Lower lobe of right lung (tissue), 2 donors: ENCODE measurements at regions not wholly inside any gene's neighbourhood (a gene's known extent, or its start where the extent isn't known, plus 50 kb on each side); places are given as distances from the start of the nearest gene placed in this dataset.

Experiments
- ATAC-seq, 2 donors: fragments of 200-7000 bp; cut with Tn5 transposase; one replicate each; pipeline ENCODE4 v1.9.1; 2020 to 2022; ENCODE audit warnings: mild to moderate bottlenecking in 2 of 2, moderate library complexity in 2 of 2
- DNase-seq: peaks from one replicate; pipeline ENCODE4 v3.0.0-alpha.2; 2020
- H3K27ac ChIP-seq: fragments of 200-600 bp; one replicate; pipeline ENCODE4 v1.8.0; 2022
- H3K27me3 ChIP-seq: fragments of 200-600 bp; one replicate; pipeline ENCODE4 v1.8.0; 2022; ENCODE audit warnings: low read depth
- H3K36me3 ChIP-seq: fragments of 200-600 bp; one replicate; pipeline ENCODE4 v1.8.0; 2022; ENCODE audit warnings: mild to moderate bottlenecking
- H3K4me1 ChIP-seq: fragments of 200-600 bp; one replicate; pipeline ENCODE4 v1.8.0; 2022
- H3K4me3 ChIP-seq: fragments of 200-600 bp; one replicate; pipeline ENCODE4 v1.8.0; 2022; ENCODE audit warnings: mild to moderate bottlenecking
- H3K9me3 ChIP-seq: fragments of 200-600 bp; one replicate; pipeline ENCODE4 v1.8.0; 2022
- intact Hi-C: fragments of 100-400 bp; cut with DNase I; formaldehyde crosslinking; loops from one replicate; pipeline ENCODE4 v1.11.0; 2022
- TF ChIP-seq, protein P1 (sequence below): fragments of 200-600 bp; IDR thresholded peaks from one replicate; pipeline ENCODE4 v1.8.0; 2022; ENCODE audit warnings: antibody characterized with exemption, mild to moderate bottlenecking
- donor health status: DM: no; HTN: yes; CAD: no; lungs with severe emphysema.

GRCh38 chr10:128928231-128928836 is 538.7 kb upstream of the MGMT start:
- Histone ChIP-seq H3K9me3 (no peaks in the 10 kb centered on the region), H3K4me3 (no peak overlapping the region), H3K27me3 (no peaks in the 10 kb centered on the region), H3K36me3 (no peaks in the 10 kb centered on the region), H3K27ac (no peak overlapping the region), H3K4me1 (peaks cover 5% of the 10 kb centered on the region)
- no peak for ATAC-seq
- intact Hi-C loops = no loop called here
- TF ChIP-seq, protein P1, sequence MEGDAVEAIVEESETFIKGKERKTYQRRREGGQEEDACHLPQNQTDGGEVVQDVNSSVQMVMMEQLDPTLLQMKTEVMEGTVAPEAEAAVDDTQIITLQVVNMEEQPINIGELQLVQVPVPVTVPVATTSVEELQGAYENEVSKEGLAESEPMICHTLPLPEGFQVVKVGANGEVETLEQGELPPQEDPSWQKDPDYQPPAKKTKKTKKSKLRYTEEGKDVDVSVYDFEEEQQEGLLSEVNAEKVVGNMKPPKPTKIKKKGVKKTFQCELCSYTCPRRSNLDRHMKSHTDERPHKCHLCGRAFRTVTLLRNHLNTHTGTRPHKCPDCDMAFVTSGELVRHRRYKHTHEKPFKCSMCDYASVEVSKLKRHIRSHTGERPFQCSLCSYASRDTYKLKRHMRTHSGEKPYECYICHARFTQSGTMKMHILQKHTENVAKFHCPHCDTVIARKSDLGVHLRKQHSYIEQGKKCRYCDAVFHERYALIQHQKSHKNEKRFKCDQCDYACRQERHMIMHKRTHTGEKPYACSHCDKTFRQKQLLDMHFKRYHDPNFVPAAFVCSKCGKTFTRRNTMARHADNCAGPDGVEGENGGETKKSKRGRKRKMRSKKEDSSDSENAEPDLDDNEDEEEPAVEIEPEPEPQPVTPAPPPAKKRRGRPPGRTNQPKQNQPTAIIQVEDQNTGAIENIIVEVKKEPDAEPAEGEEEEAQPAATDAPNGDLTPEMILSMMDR = no peak
- DNase-seq = no peak

DNA sequence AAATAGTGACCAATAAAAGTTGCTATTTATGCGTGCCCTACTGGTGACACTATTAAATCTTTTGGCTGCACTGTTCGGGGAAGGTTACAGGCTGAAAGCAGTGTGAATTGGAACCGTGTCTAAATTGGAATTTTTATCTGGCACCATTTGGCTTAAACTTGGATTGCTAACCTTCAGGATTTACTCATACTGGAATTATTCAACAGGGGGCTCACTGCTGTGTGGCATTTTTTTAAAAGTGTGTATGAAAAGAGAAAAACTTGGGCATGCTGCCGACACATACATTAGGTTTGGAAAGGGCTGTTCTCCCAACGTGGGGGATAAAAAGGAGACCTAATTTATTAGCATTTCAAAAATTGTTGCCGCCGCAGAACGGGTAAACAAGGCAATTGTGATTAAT is 537.9 kb upstream of the MGMT start:
- ATAC-seq (no peak), DNase-seq (no peak)
- TF ChIP-seq, protein P1 = no peak
- Histone ChIP-seq H3K27ac (no peak overlapping the region), H3K9me3 (no peaks in the 10 kb centered on the region), H3K36me3 (no peaks in the 10 kb centered on the region), H3K4me1 (peaks cover 5% of the 10 kb centered on the region), H3K27me3 (no peaks in the 10 kb centered on the region), H3K4me3 (no peak overlapping the region)
- intact Hi-C loops = no loop called here

DNA sequence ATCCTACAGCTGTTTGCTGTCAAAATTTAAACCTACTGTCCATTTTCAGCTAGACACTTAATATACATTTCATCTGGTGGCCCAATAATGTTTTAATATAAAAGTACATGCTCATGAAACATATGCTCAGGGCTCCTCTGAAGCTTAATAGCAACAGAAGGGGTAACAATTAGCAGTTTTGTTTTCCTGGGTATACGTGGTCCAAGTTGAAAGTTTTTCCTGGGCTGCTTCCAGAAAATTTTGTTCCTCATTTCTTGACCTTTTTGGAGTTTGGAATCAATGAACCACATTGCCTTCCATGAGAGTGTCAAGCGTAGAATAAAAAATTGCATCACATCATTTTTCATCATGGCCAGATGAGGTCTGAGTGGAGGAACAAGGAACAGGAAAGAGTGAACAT is 537.3 kb upstream of the MGMT start:
- no peak overlapping the region for H3K27ac ChIP-seq
- no peaks in the 10 kb centered on the region for H3K36me3 ChIP-seq
- ATAC-seq (no peak), DNase-seq (no peak)
- TF ChIP-seq, protein P1 = no peak
- peaks cover 5% of the 10 kb centered on the region for H3K4me1 ChIP-seq
- no peaks in the 10 kb centered on the region for H3K27me3 ChIP-seq
- no peaks in the 10 kb centered on the region for H3K9me3 ChIP-seq
- H3K4me3 ChIP-seq = no peak overlapping the region
- intact Hi-C loops = no loop called here

DNA sequence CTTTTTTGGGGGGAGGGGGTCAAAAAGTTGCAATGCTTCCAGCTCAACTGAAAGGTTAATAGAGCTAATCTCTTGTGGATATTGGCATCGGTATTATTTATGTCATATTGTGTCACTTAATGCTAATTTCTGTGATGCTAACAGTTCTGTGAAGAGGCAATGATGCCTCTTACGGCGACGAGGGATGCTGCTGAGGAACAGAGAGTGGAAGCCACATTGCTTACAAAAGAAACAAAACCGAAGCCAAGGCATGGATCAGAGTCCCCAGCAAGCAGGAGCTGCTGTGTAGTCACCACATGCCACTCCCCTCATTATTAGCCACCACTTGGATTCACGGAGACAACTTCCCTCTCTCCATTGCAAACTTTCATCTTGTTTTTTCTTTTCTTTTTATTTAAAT is 536.5 kb upstream of the MGMT start:
- intact Hi-C loops = no loop called here
- no peak overlapping the region for H3K27ac ChIP-seq
- TF ChIP-seq, protein P1 = no peak
- no peaks in the 10 kb centered on the region for H3K9me3 ChIP-seq
- no peaks in the 10 kb centered on the region for H3K36me3 ChIP-seq
- ATAC-seq (no peak), DNase-seq (no peak)
- H3K4me1 ChIP-seq = peaks cover 5% of the 10 kb centered on the region
- no peaks in the 10 kb centered on the region for H3K27me3 ChIP-seq
- no peak overlapping the region for H3K4me3 ChIP-seq

DNA sequence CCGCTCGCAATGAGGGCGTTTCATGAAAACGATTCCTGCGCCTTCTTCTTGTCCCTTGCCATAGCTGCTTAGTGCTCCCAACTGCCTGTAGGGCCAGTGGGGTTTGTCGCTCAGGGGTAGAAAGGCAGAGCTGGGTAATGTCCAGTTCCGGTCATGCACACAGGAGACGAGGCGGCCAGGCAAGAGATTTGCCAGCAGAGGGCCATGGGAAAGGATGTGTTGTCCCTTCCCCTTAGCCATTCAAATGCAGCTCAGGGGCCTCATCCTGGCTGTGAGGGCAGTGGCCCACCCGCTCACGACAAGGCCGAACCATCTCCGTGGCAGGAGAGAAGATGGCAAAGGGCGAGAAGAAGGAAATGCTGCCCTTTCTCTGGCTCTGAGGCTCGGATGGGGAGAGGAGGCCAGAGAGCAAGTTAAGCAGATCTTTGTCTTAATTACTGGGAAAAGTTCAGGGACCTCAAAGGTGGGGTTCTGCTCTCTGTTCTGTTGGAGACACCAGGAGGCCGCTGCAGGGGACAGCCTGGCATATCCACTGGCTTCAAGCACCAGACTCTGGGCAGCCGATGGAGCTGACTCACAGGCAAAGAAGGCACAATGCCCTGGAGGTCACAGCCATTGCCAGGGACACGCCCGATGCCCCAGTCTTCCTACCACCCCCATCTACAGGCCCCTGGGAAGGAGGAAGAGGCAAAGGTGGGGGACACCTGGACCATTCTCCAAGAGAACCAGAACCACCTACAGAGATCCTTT is 534.8 kb upstream of the MGMT start:
- intact Hi-C loops = no loop called here
- Histone ChIP-seq H3K36me3 (no peaks in the 10 kb centered on the region), H3K4me1 (peaks cover 5% of the 10 kb centered on the region), H3K27ac (no peak overlapping the region), H3K4me3 (no peak overlapping the region), H3K9me3 (no peaks in the 10 kb centered on the region), H3K27me3 (no peaks in the 10 kb centered on the region)
- ATAC-seq (no peak), DNase-seq (no peak)
- TF ChIP-seq, protein P1 = no peak
